HG03139 (cell line): ENCODE measurements at regions not wholly inside any gene's neighbourhood (a gene's known extent, or its start where the extent isn't known, plus 50 kb on each side); places are given as distances from the start of the nearest gene placed in this dataset.

Source experiments
- ATAC-seq: cut with Tn5 transposase; IDR thresholded peaks from one replicate; pipeline ENCODE4 v1.9.1; 2021; ENCODE audit not compliant: unreplicated experiment

- ATAC-seq, result no peak
These were observed 93.4 kb upstream of the ENPP6 start for GRCh38 chr4:184310881-184311709.

- ATAC-seq, result no peak
These were observed 92.5 kb upstream of the ENPP6 start for GRCh38 chr4:184310171-184310567.

GRCh38 chr4:184309241-184310170 lies 91.8 kb upstream of the ENPP6 start:
- no peak for ATAC-seq

- ATAC-seq, result no peak
These were observed 89.3 kb upstream of the ENPP6 start for GRCh38 chr4:184306949-184307348.

- ATAC-seq, result no peak
These were observed 88.8 kb upstream of the ENPP6 start for GRCh38 chr4:184306470-184306869.

- no peak for ATAC-seq
These were observed 83.1 kb upstream of the ENPP6 start for GRCh38 chr4:184300816-184301215.

GRCh38 chr4:184298254-184298653 lies 80.6 kb upstream of the ENPP6 start:
- no peak for ATAC-seq

GRCh38 chr4:184295206-184295605 lies 77.5 kb upstream of the ENPP6 start:
- no peak for ATAC-seq

- no peak for ATAC-seq
These were observed 77.0 kb upstream of the ENPP6 start for GRCh38 chr4:184294606-184295133.

GRCh38 chr4:184293552-184293951 lies 75.9 kb upstream of the ENPP6 start:
- ATAC-seq, result no peak

GRCh38 chr4:184292877-184293276 lies 75.2 kb upstream of the ENPP6 start:
- ATAC-seq, result no peak

- ATAC-seq, result no peak
These were observed 74.8 kb upstream of the ENPP6 start for GRCh38 chr4:184292465-184292867.

GRCh38 chr4:184289179-184289535 lies 71.5 kb upstream of the ENPP6 start:
- ATAC-seq, result no peak

- peak; percentile 56 for ATAC-seq
These were observed 70.9 kb upstream of the ENPP6 start for GRCh38 chr4:184288451-184289178.

GRCh38 chr4:184287697-184288255 lies 70.1 kb upstream of the ENPP6 start:
- ATAC-seq, result no peak

GRCh38 chr4:184286358-184286757 lies 68.7 kb upstream of the ENPP6 start:
- no peak for ATAC-seq

- no peak for ATAC-seq
These were observed 67.1 kb upstream of the ENPP6 start for GRCh38 chr4:184284742-184285141.

GRCh38 chr4:184284336-184284690 lies 66.6 kb upstream of the ENPP6 start:
- no peak for ATAC-seq

GRCh38 chr4:184283659-184284335 lies 66.1 kb upstream of the ENPP6 start:
- no peak for ATAC-seq

GRCh38 chr4:184282895-184283654 lies 65.4 kb upstream of the ENPP6 start:
- peak; percentile 54 for ATAC-seq
